ENCODE measurements at regions not wholly inside any gene's neighbourhood (a gene's known extent, or its start where the extent isn't known, plus 50 kb on each side); places are given as distances from the start of the nearest gene placed in this dataset.

GRCh38 chr2:67137699-67138098, 259.4 kb upstream of the ETAA1 start:
- no peaks in the 10 kb centered on the region for H3K4me1 ChIP-seq (ENCODE audit: control insufficient read depth, insufficient read depth, low read length)
- H3K18ac ChIP-seq (ENCODE audit: low read depth, low read length), result no peak overlapping the region
- H2AK5ac ChIP-seq (ENCODE audit: low read depth, low read length), result no peak overlapping the region
- H2BK20ac ChIP-seq (ENCODE audit: low read depth, low read length), result no peak overlapping the region
- H3K27me3 ChIP-seq (ENCODE audit: control insufficient read depth, insufficient read depth, low read length), result no peaks in the 10 kb centered on the region
- no peak overlapping the region for H2AFZ ChIP-seq (replicated peaks; ENCODE audit: low read length, poor library complexity)
- no peaks in the 10 kb centered on the region for H3K9me1 ChIP-seq (ENCODE audit: insufficient read depth, low read length)
- no peak overlapping the region for H4K91ac ChIP-seq (ENCODE audit: insufficient read depth, low read depth, low read length)
- H2BK15ac ChIP-seq (ENCODE audit: low read depth, low read length), result no peak overlapping the region
- H3K14ac ChIP-seq (replicated peaks; ENCODE audit: low read depth, low read length), result no peak overlapping the region
- DNase-seq, result no peak
- no peak overlapping the region for H3K27ac ChIP-seq (ENCODE audit: insufficient read depth, low read length)
- H3K9me3 ChIP-seq (ENCODE audit: control insufficient read depth, insufficient read depth, low read length), result no peaks in the 10 kb centered on the region
- no peak overlapping the region for H3K4me2 ChIP-seq (ENCODE audit: low read depth, low read length)
- BruUV-seq (replicated peaks), result no TSS peak
- CTCF ChIA-PET, result no interaction called here
- H4K20me1 ChIP-seq (ENCODE audit: insufficient read depth, low read length), result no peaks in the 10 kb centered on the region
- no peak overlapping the region for H2BK5ac ChIP-seq (ENCODE audit: low read depth, low read length, poor library complexity, severe bottlenecking)
- no peak overlapping the region for H4K5ac ChIP-seq (ENCODE audit: low read depth, low read length)
- no peaks in the 10 kb centered on the region for H3K79me1 ChIP-seq (ENCODE audit: low read depth in 1 of 2, low read length in 2 of 2)
- POLR2A ChIA-PET (ENCODE audit: unreplicated experiment), result no interaction called here
- H3K23ac ChIP-seq (ENCODE audit: low read depth, low read length), result no peak overlapping the region
- H4K8ac ChIP-seq (ENCODE audit: low read depth in 2 of 2, low read length in 2 of 2), result no peak overlapping the region
- dilution Hi-C loops (cut with HindIII; ENCODE audit: low sequenced_read_pairs, unreplicated experiment), result no loop called here
- H3K4me3 ChIP-seq (ENCODE audit: insufficient read depth, low read depth, low read length), result no peak overlapping the region
- no peak overlapping the region for H2BK120ac ChIP-seq (ENCODE audit: low read depth, low read length)
- ATAC-seq (ENCODE audit: low read depth), result no peak
- in situ Hi-C loops (cut with MboI; ENCODE audit: low sequenced_read_pairs), result no loop called here
- H2AK9ac ChIP-seq (replicated peaks; ENCODE audit: low read depth, low read length, poor library complexity), result no peak overlapping the region
- H3K56ac ChIP-seq (ENCODE audit: extremely low read depth, insufficient read depth, low read length), result no peak overlapping the region
- no peaks in the 10 kb centered on the region for H3K36me3 ChIP-seq (ENCODE audit: control insufficient read depth, insufficient read depth, low read length)
- TF ChIP-seq USF2 (IDR thresholded peaks at IDR 0.05; ENCODE audit: low read depth, low read length) (no peak), POLR2A (IDR thresholded peaks at IDR 0.05; ENCODE audit: low read depth, low read length) (no peak), CHD1 (IDR thresholded peaks at IDR 0.05; ENCODE audit: low read depth, low read length) (no peak), CEBPB (IDR thresholded peaks at IDR 0.05; ENCODE audit: low read depth, low read length) (no peak), CTCF (conservative IDR thresholded peaks at IDR 0.05; ENCODE audit: low read depth, low read length) (no peak), RFX5 (IDR thresholded peaks at IDR 0.05; ENCODE audit: low read depth, low read length) (no peak)
- TF ChIP-seq, protein P1, sequence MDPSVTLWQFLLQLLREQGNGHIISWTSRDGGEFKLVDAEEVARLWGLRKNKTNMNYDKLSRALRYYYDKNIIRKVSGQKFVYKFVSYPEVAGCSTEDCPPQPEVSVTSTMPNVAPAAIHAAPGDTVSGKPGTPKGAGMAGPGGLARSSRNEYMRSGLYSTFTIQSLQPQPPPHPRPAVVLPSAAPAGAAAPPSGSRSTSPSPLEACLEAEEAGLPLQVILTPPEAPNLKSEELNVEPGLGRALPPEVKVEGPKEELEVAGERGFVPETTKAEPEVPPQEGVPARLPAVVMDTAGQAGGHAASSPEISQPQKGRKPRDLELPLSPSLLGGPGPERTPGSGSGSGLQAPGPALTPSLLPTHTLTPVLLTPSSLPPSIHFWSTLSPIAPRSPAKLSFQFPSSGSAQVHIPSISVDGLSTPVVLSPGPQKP (IDR thresholded peaks at IDR 0.05; ENCODE audit: borderline replicate concordance, low read depth, low read length), result no peak
- no peak overlapping the region for H3K9ac ChIP-seq (ENCODE audit: low read depth, low read length)
- intact Hi-C loops (cut with micrococcal nuclease), result no loop called here
- no peak overlapping the region for H3K4ac ChIP-seq (ENCODE audit: low read depth, low read length)

Data from IMR-90 (cell line).